K562 (cell line): ENCODE measurements at regions not wholly inside any gene's neighbourhood (a gene's known extent, or its start where the extent isn't known, plus 50 kb on each side); places are given as distances from the start of the nearest gene placed in this dataset.

ENCODE experiments used
- ATAC-seq: fragments of 200-7000 bp; cut with Tn5 transposase; 3 replicates; pipeline ENCODE4 v1.9.1; 2020; ENCODE audit warnings: moderate library complexity
- BruUV-seq: library from RNA; stranded (reverse); fragments of 400-500 nt; replicated peaks from 2 replicates; lab custom pipeline; 2021; lab: Mats Ljungman, UMichigan
- CTCF ChIA-PET: fragments of 300-600 bp; formaldehyde crosslinking; extraction: SDS; loops from one replicate; lab custom pipeline; 2021; ENCODE audit warnings: low intra/inter-chr PET ratio; lab: Yijun Ruan, JAX
- POLR2A ChIA-PET: fragments of 300-600, 350-650 bp; sonication (Branson Sonifier 250); formaldehyde crosslinking; extraction: SDS; loops from one replicate; lab custom pipeline; 2021; ENCODE audit warnings: antibody characterized with exemption, inconsistent platforms; lab: Yijun Ruan, JAX
- DNase-seq, 4 experiments: peaks; one replicate each; pipeline versions ENCODE4 v3.0.0 to v3.0.0-alpha.2; 2011 to 2018; ENCODE audit warnings: low spot score in 3 of 4, mixed read lengths in 3 of 4; ENCODE audit errors: extremely low read depth in 1 of 4
- FAIRE-seq: peaks from 2 replicates; lab custom pipeline; 2011; peaks lifted over from hg19 to GRCh38; lab: Jason Lieb, UNC
- H2AFZ ChIP-seq: 2 replicates; pipeline ENCODE4 v1.6.0; 2011; ENCODE audit warnings: low read depth, low read length, control low read depth, inconsistent platforms
- H3K27ac ChIP-seq: fragments of 200-600 bp; 3 replicates; pipeline ENCODE4 v1.8.0; 2011; ENCODE audit warnings: low read depth, mild to moderate bottlenecking, control low read depth, inconsistent platforms, low read length, moderate library complexity, mixed read lengths; ENCODE audit errors: extremely low read depth
- H3K27me3 ChIP-seq, 2 experiments: fragments of 300-600 bp in 1 of 2; 2 replicates in 1 of 2; 3 replicates in 1 of 2; pipeline versions ENCODE4 v1.6.0 to v1.8.0; 2011; ENCODE audit warnings: inconsistent platforms in 2 of 2, low read length in 2 of 2, mild to moderate bottlenecking in 1 of 2, mixed read lengths in 1 of 2, moderate library complexity in 1 of 2; ENCODE audit not compliant: control insufficient read depth in 2 of 2, insufficient read depth in 2 of 2
- H3K36me3 ChIP-seq: fragments of 300-600 bp; 3 replicates; pipeline ENCODE4 v1.8.0; 2011; ENCODE audit warnings: mild to moderate bottlenecking, low read length, inconsistent platforms; ENCODE audit not compliant: control insufficient read depth, insufficient read depth
- H3K4me1 ChIP-seq, 2 experiments: fragments of 200-600 bp in 1 of 2; replicated peaks in 1 of 2; 2 replicates in 1 of 2; 3 replicates in 1 of 2; pipeline versions ENCODE4 v1.5.1 to v1.8.0; 2011; ENCODE audit warnings: inconsistent platforms in 2 of 2, low read length in 2 of 2, mild to moderate bottlenecking in 1 of 2, mixed read lengths in 1 of 2, moderate library complexity in 1 of 2; ENCODE audit not compliant: control insufficient read depth in 2 of 2, insufficient read depth in 2 of 2
- H3K4me2 ChIP-seq: 2 replicates; pipeline ENCODE4 v1.6.1; 2011; ENCODE audit warnings: low read length, control low read depth, inconsistent platforms, mixed read lengths; ENCODE audit not compliant: insufficient read depth
- H3K4me3 ChIP-seq: fragments of 200-600 bp; sonication (generic), shearing (Covaris generic); 2 replicates; pipeline ENCODE4 v1.5.1; 2016; ENCODE audit warnings: control low read depth, inconsistent platforms
- H3K79me2 ChIP-seq: fragments of 200-600 bp; 3 replicates; pipeline ENCODE4 v1.8.0; 2011; ENCODE audit warnings: low read length, inconsistent platforms; ENCODE audit not compliant: control insufficient read depth, insufficient read depth
- H3K9ac ChIP-seq, 2 experiments: 2 replicates each; pipeline versions ENCODE4 v1.6.0 to v1.6.1; 2011; ENCODE audit warnings: low read depth in 2 of 2, low read length in 2 of 2, control low read depth in 1 of 2, inconsistent platforms in 1 of 2, mild to moderate bottlenecking in 1 of 2, mixed read lengths in 1 of 2; ENCODE audit not compliant: insufficient read depth in 1 of 2
- H3K9me1 ChIP-seq: one replicate; pipeline ENCODE4 v1.6.0; 2011; ENCODE audit warnings: inconsistent platforms, mild to moderate bottlenecking, low read length, moderate library complexity; ENCODE audit not compliant: control insufficient read depth, insufficient read depth
- H3K9me3 ChIP-seq: replicated peaks from 2 replicates; pipeline ENCODE4 v1.5.1; 2011; ENCODE audit warnings: low read depth, low read length, inconsistent platforms; ENCODE audit not compliant: control insufficient read depth, insufficient read depth
- H4K20me1 ChIP-seq: replicated peaks from 2 replicates; pipeline ENCODE4 v1.6.1; 2011; ENCODE audit warnings: low read length, inconsistent platforms, mixed read lengths; ENCODE audit not compliant: control insufficient read depth, insufficient read depth
- CBX8 ChIP-seq: fragments of 200-600 bp; sonication (generic); IDR thresholded peaks from 2 replicates; pipeline ENCODE4 v1.6.1; 2012; ENCODE audit warnings: borderline replicate concordance, mixed run types, low read depth, mild to moderate bottlenecking, moderate library complexity, mixed read lengths, low read length, control low read depth, inconsistent platforms; ENCODE audit not compliant: poor library complexity, severe bottlenecking; ENCODE audit errors: extremely low read depth
- KLF10 ChIP-seq: fragments of 250-450 bp; sonication (Bioruptor Pico); IDR thresholded peaks from 2 replicates; pipeline ENCODE4 v1.6.1; 2021; ENCODE audit warnings: matching md5 sums
- SAP30 ChIP-seq: fragments of 200-600 bp; sonication (generic); IDR thresholded peaks from 2 replicates; pipeline ENCODE4 v1.6.1; 2012; ENCODE audit warnings: borderline replicate concordance, low read depth, mild to moderate bottlenecking, moderate library complexity, low read length, control low read depth, inconsistent platforms; ENCODE audit not compliant: insufficient read depth, poor library complexity, severe bottlenecking
- TAL1 ChIP-seq: fragments of 450-650 bp; IDR thresholded peaks from 2 replicates; pipeline ENCODE4 v1.6.1; 2016; ENCODE audit warnings: mild to moderate bottlenecking
- TCFL5 ChIP-seq: fragments of 250-450 bp; sonication (Bioruptor Pico); conservative IDR thresholded peaks from 2 replicates; pipeline ENCODE4 v1.6.1; 2021; ENCODE audit warnings: mild to moderate bottlenecking, moderate library complexity, matching md5 sums
- WGBS: fragments of 100-300 bp; shearing (Covaris generic); methylation state at CpG from one replicate; pipeline ENCODE4 v1.1.6; 2016; ENCODE audit warnings: low coverage, mixed read lengths; ENCODE audit not compliant: insufficient coverage; ENCODE audit errors: missing lambda C conversion rate; 5-methylcytosine and 5-hydroxymethylcytosine counted together
- in situ Hi-C: fragments of 300-500 bp; cut with MboI; formaldehyde crosslinking; loops from 4 replicates; pipeline ENCODE4 v1.15.0; 2018; ENCODE audit warnings: inconsistent platforms, mixed read lengths
- intact Hi-C: fragments of 100-400 bp; cut with micrococcal nuclease; formaldehyde crosslinking; loops from 2 replicates; pipeline ENCODE4 v1.14.2; 2022
- TF ChIP-seq, protein P1 (sequence below): fragments of 250-450 bp; sonication (Bioruptor Pico); IDR thresholded peaks from 2 replicates; pipeline ENCODE4 v1.9.0; 2021; ENCODE audit warnings: mild to moderate bottlenecking
- TF ChIP-seq, protein P2 (sequence below): sonication (generic); formaldehyde crosslinking; IDR thresholded peaks from 2 replicates; pipeline ENCODE4 v1.8.1; 2023; ENCODE audit warnings: mild to moderate bottlenecking, missing genetic modification reagents
- TF ChIP-seq, protein P3 (sequence below): fragments of 450-650 bp; IDR thresholded peaks from 2 replicates; pipeline ENCODE4 v1.6.1; 2018; ENCODE audit warnings: mild to moderate bottlenecking, low read depth; ENCODE audit not compliant: partially characterized antibody
- TF ChIP-seq, protein P4 (sequence below): fragments of 200-800 bp; sonication (Bioruptor generic); IDR thresholded peaks from 2 replicates; pipeline ENCODE4 v1.6.1; 2016; ENCODE audit warnings: missing genetic modification characterization, missing compliant biosample characterization
- TF ChIP-seq, protein P5 (sequence below), 3 experiments: fragments of 200-800 bp in 1 of 3; sonication (Bioruptor generic) in 1 of 3; sonication (generic) in 1 of 3; formaldehyde crosslinking in 1 of 3; IDR thresholded peaks; 2 replicates each; pipeline versions ENCODE4 v1.6.1 to v1.8.0; 2016 to 2022; ENCODE audit warnings: mild to moderate bottlenecking in 2 of 3, missing compliant biosample characterization in 2 of 3, missing genetic modification characterization in 2 of 3, missing genetic modification reagents in 1 of 3

DNA sequence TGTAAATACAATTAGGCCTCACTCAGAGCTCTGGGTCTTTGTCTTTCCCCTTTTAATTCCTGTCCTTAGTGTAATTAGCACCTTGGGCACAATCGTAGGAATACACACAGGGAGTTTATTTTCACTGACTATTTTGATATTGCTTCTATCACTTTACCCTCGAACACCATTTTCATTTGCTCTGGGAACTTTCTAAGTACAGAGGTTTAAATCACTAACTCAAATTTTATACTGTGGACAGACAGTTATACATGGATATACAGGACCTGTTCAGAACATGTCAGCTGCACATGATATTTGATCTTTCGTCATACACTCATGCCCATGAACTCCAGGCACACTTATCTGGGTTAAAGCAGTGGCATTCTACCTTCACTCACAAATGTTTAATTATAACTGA lies 217.8 kb upstream of the TMEM161B start:
- H2AFZ ChIP-seq, result no peak overlapping the region
- 0% methylated on average over 3 of the region's 3 CpGs for WGBS
- H3K36me3 ChIP-seq, result no peaks in the 10 kb centered on the region
- intact Hi-C loops (no loop called here), in situ Hi-C loops (no loop called here)
- no peaks in the 10 kb centered on the region for H3K9me1 ChIP-seq
- BruUV-seq, result no TSS peak
- no peak overlapping the region for H3K9ac ChIP-seq
- ChIA-PET CTCF (no interaction called here), POLR2A (no interaction called here)
- no peak overlapping the region for H3K4me3 ChIP-seq
- no peak for ATAC-seq
- H3K4me1 ChIP-seq, result no peaks in the 10 kb centered on the region
- H3K27ac ChIP-seq, result no peak overlapping the region
- H4K20me1 ChIP-seq, result no peaks in the 10 kb centered on the region
- H3K27me3 ChIP-seq, result no peaks in the 10 kb centered on the region
- H3K9me3 ChIP-seq, result no peaks in the 10 kb centered on the region
- H3K79me2 ChIP-seq, result no peaks in the 10 kb centered on the region
- FAIRE-seq, result no peak
- H3K4me2 ChIP-seq, result no peak overlapping the region
- TF ChIP-seq, protein P1, sequence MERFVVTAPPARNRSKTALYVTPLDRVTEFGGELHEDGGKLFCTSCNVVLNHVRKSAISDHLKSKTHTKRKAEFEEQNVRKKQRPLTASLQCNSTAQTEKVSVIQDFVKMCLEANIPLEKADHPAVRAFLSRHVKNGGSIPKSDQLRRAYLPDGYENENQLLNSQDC (CRISPR knock-in tag), result no peak
- TF ChIP-seq, protein P2, sequence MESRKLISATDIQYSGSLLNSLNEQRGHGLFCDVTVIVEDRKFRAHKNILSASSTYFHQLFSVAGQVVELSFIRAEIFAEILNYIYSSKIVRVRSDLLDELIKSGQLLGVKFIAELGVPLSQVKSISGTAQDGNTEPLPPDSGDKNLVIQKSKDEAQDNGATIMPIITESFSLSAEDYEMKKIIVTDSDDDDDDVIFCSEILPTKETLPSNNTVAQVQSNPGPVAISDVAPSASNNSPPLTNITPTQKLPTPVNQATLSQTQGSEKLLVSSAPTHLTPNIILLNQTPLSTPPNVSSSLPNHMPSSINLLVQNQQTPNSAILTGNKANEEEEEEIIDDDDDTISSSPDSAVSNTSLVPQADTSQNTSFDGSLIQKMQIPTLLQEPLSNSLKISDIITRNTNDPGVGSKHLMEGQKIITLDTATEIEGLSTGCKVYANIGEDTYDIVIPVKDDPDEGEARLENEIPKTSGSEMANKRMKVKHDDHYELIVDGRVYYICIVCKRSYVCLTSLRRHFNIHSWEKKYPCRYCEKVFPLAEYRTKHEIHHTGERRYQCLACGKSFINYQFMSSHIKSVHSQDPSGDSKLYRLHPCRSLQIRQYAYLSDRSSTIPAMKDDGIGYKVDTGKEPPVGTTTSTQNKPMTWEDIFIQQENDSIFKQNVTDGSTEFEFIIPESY, result no peak
- TF ChIP-seq KLF10 (CRISPR knock-in tag), result no peak
- TF ChIP-seq CBX8, result no peak
- TF ChIP-seq, protein P3, sequence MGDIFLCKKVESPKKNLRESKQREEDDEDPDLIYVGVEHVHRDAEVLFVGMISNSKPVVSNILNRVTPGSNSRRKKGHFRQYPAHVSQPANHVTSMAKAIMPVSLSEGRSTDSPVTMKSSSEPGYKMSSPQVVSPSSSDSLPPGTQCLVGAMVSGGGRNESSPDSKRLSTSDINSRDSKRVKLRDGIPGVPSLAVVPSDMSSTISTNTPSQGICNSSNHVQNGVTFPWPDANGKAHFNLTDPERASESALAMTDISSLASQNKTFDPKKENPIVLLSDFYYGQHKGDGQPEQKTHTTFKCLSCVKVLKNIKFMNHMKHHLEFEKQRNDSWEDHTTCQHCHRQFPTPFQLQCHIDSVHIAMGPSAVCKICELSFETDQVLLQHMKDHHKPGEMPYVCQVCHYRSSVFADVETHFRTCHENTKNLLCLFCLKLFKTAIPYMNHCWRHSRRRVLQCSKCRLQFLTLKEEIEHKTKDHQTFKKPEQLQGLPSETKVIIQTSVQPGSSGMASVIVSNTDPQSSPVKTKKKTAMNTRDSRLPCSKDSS, result no peak
- no peak for TF ChIP-seq SAP30
- TF ChIP-seq, protein P4, sequence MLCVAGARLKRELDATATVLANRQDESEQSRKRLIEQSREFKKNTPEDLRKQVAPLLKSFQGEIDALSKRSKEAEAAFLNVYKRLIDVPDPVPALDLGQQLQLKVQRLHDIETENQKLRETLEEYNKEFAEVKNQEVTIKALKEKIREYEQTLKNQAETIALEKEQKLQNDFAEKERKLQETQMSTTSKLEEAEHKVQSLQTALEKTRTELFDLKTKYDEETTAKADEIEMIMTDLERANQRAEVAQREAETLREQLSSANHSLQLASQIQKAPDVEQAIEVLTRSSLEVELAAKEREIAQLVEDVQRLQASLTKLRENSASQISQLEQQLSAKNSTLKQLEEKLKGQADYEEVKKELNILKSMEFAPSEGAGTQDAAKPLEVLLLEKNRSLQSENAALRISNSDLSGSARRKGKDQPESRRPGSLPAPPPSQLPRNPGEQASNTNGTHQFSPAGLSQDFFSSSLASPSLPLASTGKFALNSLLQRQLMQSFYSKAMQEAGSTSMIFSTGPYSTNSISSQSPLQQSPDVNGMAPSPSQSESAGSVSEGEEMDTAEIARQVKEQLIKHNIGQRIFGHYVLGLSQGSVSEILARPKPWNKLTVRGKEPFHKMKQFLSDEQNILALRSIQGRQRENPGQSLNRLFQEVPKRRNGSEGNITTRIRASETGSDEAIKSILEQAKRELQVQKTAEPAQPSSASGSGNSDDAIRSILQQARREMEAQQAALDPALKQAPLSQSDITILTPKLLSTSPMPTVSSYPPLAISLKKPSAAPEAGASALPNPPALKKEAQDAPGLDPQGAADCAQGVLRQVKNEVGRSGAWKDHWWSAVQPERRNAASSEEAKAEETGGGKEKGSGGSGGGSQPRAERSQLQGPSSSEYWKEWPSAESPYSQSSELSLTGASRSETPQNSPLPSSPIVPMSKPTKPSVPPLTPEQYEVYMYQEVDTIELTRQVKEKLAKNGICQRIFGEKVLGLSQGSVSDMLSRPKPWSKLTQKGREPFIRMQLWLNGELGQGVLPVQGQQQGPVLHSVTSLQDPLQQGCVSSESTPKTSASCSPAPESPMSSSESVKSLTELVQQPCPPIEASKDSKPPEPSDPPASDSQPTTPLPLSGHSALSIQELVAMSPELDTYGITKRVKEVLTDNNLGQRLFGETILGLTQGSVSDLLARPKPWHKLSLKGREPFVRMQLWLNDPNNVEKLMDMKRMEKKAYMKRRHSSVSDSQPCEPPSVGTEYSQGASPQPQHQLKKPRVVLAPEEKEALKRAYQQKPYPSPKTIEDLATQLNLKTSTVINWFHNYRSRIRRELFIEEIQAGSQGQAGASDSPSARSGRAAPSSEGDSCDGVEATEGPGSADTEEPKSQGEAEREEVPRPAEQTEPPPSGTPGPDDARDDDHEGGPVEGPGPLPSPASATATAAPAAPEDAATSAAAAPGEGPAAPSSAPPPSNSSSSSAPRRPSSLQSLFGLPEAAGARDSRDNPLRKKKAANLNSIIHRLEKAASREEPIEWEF (CRISPR knock-in tag), result no peak
- TF ChIP-seq, protein P5, sequence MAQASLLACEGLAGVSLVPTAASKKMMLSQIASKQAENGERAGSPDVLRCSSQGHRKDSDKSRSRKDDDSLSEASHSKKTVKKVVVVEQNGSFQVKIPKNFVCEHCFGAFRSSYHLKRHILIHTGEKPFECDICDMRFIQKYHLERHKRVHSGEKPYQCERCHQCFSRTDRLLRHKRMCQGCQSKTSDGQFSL (CRISPR knock-in tag; IDR thresholded peaks at IDR 0.05), result no peak
- TF ChIP-seq, protein P5 (tag; IDR thresholded peaks at IDR 0.05), result no peak
- no peak for TF ChIP-seq TCFL5 (CRISPR knock-in tag)
- no peak for TF ChIP-seq TAL1
- no peak for DNase-seq
